CD4-positive, alpha-beta T cell treated with Interleukin-21 for 1 hour (primary cell): ENCODE measurements at regions not wholly inside any gene's neighbourhood (a gene's known extent, or its start where the extent isn't known, plus 50 kb on each side); places are given as distances from the start of the nearest gene placed in this dataset.
"Not testable (repeated sequence)": the region's sequence is repeated elsewhere in the genome, so short reads cannot be mapped to it uniquely, and the experiment has no call there.

Experiments
- DNase-seq: peaks from one replicate; pipeline ENCODE4 v3.0.0-alpha.2; 2020

DNA sequence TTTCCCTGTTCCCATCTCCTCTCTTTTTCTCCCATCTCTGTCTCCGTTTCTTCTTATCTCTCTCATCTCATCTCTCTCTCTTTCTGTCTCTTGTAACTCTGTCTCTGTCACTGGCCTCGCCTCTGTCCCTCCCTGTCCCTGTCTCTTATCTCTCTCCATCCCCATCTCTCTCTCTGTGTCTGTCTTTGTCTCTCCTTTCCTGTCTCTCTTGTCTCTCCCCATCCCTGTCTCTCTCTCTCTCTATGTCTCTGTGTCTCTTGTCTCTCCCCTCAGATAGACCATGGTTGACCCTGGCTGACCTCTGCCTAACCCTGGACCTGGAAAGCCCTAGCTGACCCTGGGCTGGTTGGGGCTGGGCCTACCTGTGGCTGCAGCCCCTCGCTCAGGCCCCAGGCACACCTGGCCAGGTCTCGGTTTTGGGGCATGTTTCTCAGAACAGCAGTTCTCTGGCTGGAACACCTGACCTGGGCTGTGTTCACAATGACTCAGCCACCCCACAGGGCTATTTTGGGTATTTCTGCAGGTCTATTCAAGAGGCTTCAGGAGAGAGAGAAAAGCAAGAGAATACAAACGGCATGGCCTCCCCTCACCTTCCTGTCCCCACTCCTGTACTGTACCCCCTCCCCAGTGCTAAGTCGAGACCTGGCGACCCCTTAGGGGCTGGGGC lies 174.4 kb downstream of the TMEM121 start:
- no peak for DNase-seq

DNA sequence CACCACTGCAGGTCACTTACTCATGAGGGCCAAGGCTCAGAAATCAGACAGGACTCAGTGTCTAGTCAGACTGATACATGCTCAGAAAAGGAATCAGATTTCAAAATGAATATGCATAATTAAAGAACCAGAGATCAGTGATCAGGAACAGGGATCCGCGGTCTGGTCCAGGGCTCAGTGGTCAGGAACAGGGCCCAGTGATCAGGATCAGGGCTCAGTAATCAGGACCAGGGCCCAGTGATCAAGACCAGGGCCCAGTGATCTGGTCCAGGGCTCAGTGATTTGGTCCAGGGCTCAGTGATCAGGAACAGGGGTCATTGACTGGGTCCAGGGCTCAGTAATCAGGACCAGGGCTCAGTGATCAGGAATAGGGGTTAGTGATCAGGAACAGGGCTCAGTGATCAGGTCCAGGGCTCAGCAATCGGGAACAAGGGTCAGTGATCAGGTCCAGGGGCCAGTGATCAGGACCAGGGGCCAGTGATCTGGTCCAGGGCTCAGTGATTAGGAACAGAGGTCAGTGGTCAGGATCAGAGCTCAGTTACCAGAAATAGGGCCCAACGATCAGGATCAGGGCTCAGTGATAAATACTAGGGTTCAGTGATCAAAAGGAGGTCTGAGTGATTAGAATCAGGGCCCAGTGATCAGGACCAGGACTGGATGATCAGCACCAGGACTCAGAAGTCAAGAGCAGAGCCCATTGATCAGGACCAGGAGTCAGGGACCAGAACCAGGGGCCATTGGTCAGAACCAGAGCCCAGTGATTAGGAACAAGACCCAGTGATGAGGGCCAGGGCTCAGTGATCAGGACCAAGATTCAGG lies 175.3 kb downstream of the TMEM121 start:
- DNase-seq = no peak

DNA sequence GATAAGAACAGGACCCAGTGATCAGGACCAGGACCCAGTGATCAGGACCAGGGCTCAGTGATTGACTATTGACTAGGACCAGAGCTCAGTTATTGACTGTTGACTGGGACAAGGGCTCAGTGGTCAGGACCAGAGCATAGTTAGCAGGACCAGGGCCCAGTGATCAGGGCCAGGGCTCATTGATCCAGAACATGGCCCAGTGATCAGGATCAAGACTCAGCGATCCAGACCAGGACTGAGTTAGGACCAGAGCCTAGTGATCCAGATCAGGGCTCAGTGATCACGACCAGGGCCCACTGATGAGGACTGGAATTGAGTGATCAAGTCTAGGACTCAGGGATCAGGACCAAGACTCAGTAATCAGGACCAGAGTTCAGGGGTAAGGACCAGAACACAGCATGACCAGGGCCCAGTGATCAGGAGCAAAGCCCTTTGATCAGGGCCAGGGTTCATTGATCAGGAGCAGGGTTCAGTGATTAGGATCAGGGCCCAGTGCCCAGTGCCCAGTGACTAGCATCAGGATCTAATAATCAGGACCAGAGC lies 176.0 kb downstream of the TMEM121 start:
- DNase-seq = no peak

DNA sequence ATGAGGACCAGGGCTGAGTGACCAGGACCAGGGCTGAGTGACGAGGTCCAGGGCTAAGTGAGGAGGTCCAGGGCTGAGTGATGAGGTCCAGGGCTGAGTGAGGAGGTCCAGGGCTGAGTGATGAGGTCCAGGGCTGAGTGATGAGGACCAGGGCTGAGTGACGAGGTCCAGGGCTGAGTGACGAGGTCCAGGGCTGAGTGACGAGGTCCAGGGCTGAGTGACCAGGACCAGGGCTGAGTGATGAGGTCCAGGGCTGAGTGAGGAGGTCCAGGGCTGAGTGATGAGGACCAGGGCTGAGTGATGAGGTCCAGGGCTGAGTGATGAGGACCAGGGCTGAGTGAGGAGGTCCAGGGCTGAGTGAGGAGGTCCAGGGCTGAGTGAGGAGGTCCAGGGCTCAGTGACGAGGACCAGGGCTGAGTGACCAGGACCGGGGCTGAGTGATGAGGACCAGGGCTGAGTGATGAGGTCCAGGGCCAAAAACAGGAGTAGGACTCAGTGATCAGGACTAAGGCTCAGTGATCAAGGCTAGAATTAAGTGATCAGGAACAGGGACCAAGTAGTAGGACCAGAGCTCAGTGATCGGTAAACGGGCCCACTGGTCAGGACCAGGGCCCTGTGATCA lies 176.8 kb downstream of the TMEM121 start:
- DNase-seq = not testable (repeated sequence)

DNA sequence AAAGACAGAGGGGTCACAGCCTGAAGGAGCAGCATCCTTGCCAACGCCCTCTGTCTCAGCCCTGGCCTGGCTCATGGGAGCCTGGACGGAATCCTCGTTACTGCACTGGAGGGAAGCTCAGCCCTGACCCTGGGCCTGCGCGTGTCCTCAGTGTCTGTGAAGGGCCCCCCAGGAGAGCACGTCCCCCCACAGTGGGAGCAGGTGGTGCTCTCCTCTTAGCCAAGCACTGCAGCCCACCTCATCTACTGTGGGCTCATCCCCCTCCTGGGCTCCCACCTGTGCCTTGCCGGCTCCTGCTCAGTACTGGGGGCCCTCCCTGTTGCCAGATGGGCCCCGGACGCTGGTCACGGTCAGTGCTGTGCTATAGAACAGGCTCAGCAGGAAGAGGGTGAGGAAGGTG lies 177.7 kb downstream of the TMEM121 start:
- DNase-seq = not testable (repeated sequence)

DNA sequence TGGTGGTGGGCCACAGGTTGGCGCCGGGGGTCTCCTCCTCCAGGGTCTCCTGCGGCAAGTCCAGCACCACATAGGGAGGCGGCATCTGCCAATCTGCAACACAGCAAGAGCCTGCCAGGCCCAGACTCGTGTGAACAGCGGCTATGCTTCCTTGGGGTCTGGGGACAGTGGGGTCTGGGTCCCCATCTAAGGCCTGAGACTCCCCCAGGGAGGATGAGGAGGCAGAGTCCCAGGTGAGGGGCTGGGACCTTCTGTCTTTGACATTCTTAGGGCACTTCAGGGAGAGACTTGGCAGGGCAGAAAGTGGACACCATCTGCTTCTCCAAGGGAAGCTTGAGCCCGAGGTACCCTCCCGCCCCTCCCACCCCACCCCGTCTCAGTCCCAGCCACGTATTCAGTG lies 178.1 kb downstream of the TMEM121 start:
- DNase-seq = not testable (repeated sequence)

DNA sequence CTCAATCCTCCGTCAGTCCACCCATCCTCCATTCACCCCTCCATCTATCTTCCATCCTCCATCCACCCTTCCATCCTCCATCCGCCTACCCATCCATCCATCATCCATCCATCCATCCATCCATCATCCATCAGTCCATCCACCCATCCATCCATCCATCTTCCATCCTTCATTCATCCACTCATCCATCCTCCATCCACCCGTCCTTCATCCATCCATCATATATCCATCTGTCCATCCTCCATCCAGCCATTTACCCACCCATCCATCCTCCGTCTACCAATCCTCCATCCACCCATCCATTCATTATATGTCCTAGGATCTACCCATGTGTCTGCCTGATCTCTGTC lies 179.1 kb downstream of the TMEM121 start:
- DNase-seq = not testable (repeated sequence)

DNA sequence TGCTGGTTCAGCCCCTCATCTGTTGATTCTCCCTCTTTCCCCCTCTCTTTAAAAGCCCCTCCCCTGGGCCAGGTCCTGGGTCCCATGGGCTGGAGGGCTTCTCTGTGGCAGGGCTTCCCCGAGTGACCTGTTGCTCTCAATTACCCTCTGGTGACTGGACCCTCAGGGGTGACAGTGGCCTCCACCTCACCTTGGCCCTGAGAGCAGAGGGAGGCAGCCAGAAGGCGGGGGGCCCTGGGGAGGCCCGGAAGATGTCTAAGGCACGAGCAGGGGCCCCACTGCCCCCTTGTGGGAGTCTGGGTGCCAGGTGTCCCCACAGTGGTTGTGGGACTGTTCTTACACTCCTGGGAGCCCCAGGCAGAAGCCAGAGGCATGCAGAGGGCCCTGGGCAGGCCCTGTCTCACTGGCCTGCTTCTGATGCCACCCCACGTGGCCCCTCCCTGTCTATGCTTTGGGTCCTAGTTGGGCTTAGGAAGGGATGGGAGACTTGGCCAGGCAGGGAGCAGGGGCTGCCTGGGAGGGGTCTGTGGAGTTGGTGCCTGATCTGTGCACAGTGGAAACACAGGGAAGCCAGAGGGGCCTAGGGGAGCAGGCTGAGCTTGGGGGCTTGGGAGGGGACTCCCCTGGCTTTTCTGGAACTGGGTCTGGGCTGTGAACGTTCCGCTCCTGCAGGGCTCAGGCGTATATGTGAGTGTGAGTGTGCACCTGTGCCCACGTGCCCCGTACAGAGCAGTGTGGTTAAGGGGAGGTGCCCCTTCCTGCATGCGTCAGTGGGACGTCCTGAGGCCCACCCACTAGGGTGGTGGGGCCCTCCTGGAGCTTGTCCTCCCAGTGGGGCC lies 179.7 kb downstream of the TMEM121 start:
- DNase-seq = not testable (repeated sequence)

DNA sequence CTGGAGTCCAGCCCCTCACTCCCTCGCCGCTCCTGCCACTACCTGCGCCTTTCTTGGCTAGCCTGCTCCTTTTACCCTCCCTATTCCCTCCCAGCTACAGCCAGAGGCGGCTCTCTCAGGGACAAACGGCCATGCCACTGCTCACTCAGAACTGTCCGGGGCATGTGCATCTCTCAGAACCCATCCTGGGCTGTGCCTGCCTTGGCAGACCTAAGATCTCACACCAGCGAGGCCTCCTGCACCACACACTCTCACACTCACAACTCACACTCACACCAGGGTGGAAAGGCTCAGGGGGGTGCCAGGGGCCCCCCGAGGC lies 180.3 kb downstream of the TMEM121 start:
- not testable (repeated sequence) for DNase-seq

DNA sequence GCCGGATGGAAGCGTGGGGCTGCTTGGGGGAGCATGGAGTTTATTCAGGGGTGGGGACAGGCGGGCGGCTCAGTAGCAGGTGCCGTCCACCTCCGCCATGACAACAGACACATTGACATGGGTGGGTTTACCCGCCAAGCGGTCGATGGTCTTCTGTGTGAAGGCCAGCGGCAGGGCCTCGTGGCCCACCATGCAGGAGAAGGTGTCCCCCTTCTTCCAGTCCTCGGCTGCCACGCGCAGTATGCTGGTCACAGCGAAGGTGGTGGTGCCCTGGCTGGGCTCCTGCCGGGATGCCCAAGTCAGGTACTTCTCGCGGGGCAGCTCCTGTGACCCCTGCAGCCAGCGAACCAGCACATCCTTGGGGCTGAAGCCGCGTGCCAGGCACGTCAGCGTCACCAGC lies 180.7 kb downstream of the TMEM121 start:
- DNase-seq = not testable (repeated sequence)

DNA sequence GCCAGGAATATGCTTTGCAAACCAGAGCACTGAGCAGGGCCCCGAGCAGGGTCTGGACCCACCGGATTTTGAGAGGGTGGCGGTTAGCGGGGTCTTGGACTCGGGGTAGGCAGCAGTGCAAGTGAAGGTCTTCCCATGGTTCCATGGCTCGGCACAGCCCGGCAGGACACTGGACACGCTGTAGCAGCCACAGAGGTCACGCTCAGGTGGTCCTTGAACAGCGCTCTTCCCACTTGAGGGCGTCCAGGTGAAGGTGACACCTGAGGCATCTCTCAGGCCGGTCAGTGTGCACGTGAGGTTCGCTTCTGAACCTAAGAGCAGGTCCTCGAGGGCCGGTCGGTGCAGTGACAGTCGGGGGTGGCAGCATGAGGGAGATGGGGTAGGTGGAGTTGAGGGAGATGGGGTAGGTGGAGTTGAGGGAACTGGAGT lies 181.4 kb downstream of the TMEM121 start:
- not testable (repeated sequence) for DNase-seq

DNA sequence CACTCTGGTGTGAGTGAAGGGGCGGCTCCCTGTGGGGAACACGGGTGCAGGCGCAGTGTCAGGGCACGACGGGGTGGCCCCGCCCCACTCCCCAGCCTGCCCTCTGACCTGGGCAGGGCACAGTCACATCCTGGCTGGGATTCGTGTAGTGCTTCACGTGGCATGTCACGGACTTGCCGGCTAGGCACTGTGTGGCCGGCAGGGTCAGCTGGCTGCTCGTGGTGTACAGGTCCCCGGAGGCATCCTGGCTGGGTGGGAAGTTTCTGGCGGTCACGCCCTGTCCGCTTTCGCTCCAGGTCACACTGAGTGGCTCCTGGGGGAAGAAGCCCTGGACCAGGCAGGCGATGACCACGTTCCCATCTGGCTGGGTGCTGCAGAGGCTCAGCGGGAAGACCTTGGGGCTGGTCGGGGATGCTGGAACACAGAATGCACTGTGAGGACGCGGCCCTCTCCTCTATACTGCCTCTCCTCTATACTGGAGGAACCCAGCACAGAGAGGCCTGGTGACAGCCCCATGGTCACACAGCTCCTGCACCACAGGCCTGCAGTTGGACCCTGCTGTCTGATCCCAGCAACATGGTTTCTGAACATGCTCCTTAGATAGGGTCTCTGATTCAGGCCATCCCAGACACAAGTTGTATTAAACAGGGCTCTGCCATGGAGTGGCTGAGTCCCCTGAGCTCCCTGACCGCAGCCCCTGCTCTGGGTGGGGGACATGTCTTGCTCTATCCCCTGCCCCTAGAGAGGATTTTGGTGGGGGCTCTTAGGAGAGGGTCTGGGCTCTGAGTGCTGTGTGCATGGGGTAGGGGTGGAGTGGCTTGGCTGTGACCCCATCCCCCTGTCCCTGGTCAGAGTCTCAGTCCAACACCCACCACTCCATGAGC lies 182.1 kb downstream of the TMEM121 start:
- not testable (repeated sequence) for DNase-seq

DNA sequence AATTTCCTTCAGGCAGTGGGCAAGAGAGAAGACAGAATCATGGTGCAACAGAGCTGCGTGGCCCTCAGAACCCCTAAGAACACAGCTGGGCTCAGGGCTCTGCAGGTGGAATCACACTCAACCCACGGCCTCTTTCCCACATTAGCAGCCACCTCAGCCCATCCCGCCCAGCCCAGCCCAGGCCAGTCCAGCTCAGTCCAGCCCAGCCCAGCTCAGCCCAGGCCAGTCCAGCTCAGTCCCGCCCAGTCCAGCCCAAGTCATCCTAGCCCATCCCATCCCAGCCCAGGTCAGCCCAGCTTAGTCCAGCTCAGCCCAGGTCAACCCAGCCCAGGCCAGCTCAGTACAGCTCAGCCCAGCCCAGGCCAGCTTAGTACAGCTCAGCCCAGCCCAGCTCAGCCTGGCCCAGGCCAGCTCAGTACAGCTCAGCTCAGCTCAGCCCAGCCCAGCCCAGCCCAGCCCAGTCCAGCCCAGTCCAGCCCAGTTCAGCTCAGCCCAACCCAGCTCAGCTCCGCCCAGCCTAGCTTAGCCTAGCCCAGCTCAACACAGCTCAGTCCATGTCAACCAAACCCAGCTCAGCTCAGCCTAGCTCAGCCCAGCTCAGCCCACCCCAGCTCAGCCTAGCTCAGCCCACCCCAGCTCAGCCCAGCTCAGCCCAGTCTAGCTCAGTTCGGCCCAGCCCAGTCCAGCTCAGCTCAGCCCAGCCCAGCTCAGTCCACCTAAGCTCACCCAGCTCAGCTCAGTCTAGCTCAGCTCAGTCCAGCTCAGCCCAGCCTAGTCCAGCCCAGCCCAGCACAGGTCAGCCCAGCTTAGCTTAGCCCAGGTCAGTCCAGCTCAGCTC lies 183.1 kb downstream of the TMEM121 start:
- no peak for DNase-seq

DNA sequence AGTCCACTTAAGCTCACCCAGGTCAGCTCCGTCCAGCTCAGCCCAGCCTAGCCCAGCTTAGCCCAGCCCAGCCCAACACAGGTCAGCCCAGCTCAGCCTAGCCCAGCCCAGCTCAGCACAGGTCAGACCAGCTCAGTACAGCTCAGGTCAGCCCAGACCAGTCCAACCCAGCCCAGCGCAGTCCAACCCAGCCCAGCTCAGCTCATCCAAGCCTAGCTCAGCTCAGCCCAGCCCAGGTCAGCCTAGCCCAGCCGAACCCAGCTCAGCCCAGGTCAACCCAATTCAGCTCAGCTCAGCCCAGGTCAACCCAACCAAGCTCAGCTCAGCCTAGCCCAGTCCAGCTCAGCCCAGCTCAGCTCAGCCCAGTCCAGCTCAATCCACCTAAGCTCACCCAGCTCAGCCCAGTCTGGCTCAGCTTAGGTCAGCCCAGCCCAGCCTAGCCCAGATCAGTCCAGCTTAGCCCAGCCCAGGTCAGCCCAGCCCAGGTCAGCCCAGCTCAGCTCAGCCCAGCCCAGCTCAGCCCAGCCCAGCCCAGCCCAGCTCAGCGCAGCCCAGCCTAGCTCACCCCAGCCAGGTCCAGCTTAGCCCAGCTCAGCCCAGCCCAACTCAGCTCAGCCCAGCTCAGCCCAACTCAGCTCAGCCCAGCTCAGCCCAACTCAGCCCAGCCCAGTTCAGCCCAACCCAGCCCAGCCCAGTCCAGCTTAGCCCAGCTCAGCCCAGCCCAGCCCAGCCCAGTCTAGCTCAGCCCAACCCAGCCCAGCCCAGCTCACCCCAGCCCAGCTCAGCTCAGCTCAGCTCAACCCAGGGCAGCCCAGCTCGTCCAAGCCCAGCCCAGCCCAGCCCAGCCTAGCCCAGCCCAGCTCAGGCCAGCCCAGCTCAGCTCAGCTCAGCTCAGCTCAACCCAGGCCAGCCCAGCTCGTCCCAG lies 184.0 kb downstream of the TMEM121 start:
- DNase-seq = no peak

DNA sequence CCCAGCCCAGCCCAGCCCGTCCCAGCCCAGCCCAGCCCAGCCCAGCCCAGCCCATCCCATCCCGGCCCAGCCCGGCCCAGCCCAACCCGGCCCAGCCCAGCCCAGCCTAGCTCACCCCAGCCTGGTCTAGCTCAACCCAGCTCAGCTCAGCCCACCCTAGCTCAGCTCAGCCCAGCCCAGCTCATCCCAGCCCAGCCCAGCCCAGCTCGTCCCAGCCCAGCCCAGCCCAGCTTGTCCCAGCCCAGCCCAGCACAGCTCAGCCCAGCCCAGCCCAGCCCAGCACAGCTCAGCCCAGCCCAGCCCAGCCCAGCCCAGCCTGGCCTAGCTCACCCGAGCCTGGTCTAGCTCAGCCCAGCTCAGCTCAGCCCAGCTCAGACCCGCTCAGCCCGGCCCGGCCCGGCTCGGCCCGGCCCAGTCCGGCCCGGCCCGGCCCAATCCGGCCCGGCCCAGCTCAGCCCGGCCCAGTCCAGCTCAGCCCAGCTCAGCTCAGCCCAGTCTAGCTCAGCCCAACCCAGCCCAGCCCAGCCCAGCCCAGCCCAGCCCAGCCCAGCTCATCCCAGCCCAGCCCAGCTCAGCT lies 184.7 kb downstream of the TMEM121 start:
- no peak for DNase-seq

DNA sequence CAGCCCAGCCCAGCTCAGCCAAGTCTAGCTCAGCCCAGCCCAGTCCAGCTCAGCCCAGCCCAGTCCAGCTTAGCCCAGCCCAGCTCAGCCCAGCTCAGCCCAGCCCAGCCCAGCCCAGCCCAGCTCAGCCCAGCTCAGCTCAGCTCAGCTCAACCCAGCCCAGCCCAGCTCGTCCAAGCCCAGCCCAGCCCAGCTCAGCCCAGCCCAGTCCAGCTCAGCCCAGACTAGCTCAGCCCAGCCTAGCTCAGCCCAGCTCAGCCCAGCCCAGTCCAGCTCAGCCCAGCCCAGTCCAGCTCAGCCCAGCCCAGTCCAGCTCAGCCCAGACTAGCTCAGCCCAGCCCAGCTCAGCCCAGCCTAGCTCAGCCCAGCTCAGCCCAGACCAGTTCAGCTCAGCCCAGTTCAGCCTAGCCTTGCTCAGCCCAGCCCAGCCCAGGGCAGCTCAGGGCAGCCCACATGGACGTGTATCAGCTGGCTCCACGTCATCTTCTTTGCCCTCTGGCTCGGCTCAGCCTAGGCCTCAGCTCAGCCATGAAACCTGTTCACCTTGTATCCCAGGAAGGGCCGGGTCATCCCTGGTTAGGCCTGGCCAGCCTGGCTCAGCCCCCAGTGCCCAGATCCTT lies 185.6 kb downstream of the TMEM121 start:
- no peak for DNase-seq

DNA sequence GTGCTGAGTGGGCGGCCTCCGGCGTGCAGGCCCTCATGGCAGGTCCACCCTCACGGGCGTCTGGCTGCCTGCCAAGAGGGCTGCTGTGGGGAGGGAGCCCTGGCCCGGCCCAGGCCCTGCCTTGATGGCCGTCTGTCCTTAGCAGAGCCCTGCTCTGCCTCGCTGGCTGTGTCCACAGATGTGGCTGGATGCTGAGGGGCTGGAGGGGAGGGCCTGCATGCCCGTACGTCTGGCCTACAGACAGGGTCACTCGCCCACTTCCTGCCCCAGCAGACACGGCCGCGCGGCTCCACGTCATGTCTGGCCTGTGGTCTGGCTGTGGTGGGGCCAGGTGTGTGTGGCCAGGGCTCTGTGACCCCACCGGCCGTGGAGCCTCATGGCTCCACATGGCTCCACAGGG lies 186.3 kb downstream of the TMEM121 start:
- DNase-seq = not testable (repeated sequence)

DNA sequence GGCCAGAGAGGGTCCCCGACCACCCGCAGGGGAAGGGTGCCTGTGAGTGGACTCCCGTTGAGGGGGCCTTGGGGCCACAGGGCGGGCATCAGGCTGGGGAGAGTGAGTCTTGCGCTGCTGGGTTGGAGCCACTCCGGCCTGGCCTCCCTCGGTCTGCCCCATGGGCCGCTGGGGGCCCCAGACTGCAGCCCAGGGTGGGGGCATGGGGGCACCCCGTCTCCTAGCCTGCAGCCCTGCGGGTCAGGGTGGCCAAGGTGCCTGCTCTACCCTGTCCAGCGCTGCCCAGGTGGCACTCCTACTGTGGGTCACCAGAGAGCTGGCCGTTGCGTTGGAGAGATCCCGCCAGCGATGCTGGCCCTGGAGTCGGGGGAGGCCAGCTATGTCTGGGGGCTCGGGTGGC lies 186.8 kb downstream of the TMEM121 start:
- not testable (repeated sequence) for DNase-seq

DNA sequence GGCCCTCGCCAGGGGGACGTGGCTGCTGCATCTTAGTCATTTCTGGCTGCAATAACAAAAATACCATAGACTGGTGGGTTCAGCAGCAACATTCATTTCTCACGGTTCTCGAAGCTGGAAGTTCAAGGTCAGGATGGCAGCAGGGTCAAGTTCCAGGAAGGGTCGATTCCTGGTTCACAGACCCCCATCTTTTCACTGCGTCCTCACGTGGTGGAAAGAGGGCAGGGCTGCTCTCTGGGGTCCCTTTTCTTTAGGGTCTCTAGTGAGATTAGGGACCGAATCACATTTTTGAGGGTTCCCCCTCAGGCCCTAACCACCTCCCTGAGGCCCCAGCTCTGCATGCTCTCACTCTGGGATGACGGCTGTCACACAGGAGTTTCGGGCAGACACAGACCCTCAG lies 187.5 kb downstream of the TMEM121 start:
- not testable (repeated sequence) for DNase-seq
